SW480 (cell line): ENCODE measurements at regions not wholly inside any gene's neighbourhood (a gene's known extent, or its start where the extent isn't known, plus 50 kb on each side); places are given as distances from the start of the nearest gene placed in this dataset.
"Not testable (repeated sequence)": the region's sequence is repeated elsewhere in the genome, so short reads cannot be mapped to it uniquely, and the experiment has no call there.

Experiments used
- DNase-seq: peaks from one replicate; pipeline ENCODE4 v3.0.0-alpha.2; 2016; ENCODE audit warnings: low spot score

GRCh38 chr9:101970609-101971008 is 232.2 kb upstream of the GRIN3A start:
- no peak for DNase-seq

GRCh38 chr9:101968392-101968791 is 229.9 kb upstream of the GRIN3A start:
- DNase-seq, result no peak

- DNase-seq, result no peak
These were observed 228.2 kb upstream of the GRIN3A start for GRCh38 chr9:101966691-101967090.

- DNase-seq, result no peak
These were observed 219.3 kb upstream of the GRIN3A start for GRCh38 chr9:101957705-101958104.

GRCh38 chr9:101951598-101951997 is 213.2 kb upstream of the GRIN3A start:
- DNase-seq, result no peak

GRCh38 chr9:101931756-101932155 is 193.3 kb upstream of the GRIN3A start:
- no peak for DNase-seq

- no peak for DNase-seq
These were observed 192.3 kb upstream of the GRIN3A start for GRCh38 chr9:101930783-101931182.

- DNase-seq, result peak; percentile 5
These were observed 187.1 kb upstream of the GRIN3A start for GRCh38 chr9:101925498-101925897.

- DNase-seq, result no peak
These were observed 185.0 kb upstream of the GRIN3A start for GRCh38 chr9:101923451-101923850.

GRCh38 chr9:101916948-101917347 is 178.5 kb upstream of the GRIN3A start:
- not testable (repeated sequence) for DNase-seq

- DNase-seq, result no peak
These were observed 177.0 kb upstream of the GRIN3A start for GRCh38 chr9:101915482-101915881.

- no peak for DNase-seq
These were observed 174.3 kb upstream of the GRIN3A start for GRCh38 chr9:101912698-101913097.

GRCh38 chr9:101907466-101907865 is 169.0 kb upstream of the GRIN3A start:
- peak; percentile 4 for DNase-seq

- DNase-seq, result no peak
These were observed 166.4 kb upstream of the GRIN3A start for GRCh38 chr9:101904845-101905244.

- DNase-seq, result no peak
These were observed 163.6 kb upstream of the GRIN3A start for GRCh38 chr9:101902051-101902450.

GRCh38 chr9:101897196-101897595 is 158.7 kb upstream of the GRIN3A start:
- peak; percentile 15 for DNase-seq

- DNase-seq, result no peak
These were observed 155.5 kb upstream of the GRIN3A start for GRCh38 chr9:101893661-101894646.

- DNase-seq, result no peak
These were observed 143.1 kb upstream of the GRIN3A start for GRCh38 chr9:101881508-101881907.

GRCh38 chr9:101880846-101881245 is 142.4 kb upstream of the GRIN3A start:
- DNase-seq, result no peak

GRCh38 chr9:101878734-101879133 is 140.3 kb upstream of the GRIN3A start:
- DNase-seq, result no peak

- DNase-seq, result no peak
These were observed 139.0 kb upstream of the GRIN3A start for GRCh38 chr9:101877439-101877838.

- DNase-seq, result no peak
These were observed 123.0 kb upstream of the GRIN3A start for GRCh38 chr9:101861472-101861871.

GRCh38 chr9:101860920-101861319 is 122.5 kb upstream of the GRIN3A start:
- DNase-seq, result no peak

- no peak for DNase-seq
These were observed 121.2 kb upstream of the GRIN3A start for GRCh38 chr9:101859620-101860019.
